ENCODE measurements at regions not wholly inside any gene's neighbourhood (a gene's known extent, or its start where the extent isn't known, plus 50 kb on each side); places are given as distances from the start of the nearest gene placed in this dataset.

- DNase-seq (ENCODE audit: low spot score) = no peak
Observed at GRCh38 chr12:126856958-126857357, 1410.0 kb upstream of the TMEM132C start.

- no peak for DNase-seq (ENCODE audit: low spot score)
Observed at GRCh38 chr12:126858560-126858959, 1408.4 kb upstream of the TMEM132C start.

- DNase-seq (ENCODE audit: low spot score) = no peak
Observed at GRCh38 chr12:126860210-126860609, 1406.8 kb upstream of the TMEM132C start.

GRCh38 chr12:126862500-126862899 is 1404.5 kb upstream of the TMEM132C start:
- no peak for DNase-seq (ENCODE audit: low spot score)

GRCh38 chr12:126869644-126870043 is 1397.3 kb upstream of the TMEM132C start:
- DNase-seq (ENCODE audit: low spot score) = no peak

GRCh38 chr12:126873701-126874100 is 1393.3 kb upstream of the TMEM132C start:
- DNase-seq (ENCODE audit: low spot score) = no peak

GRCh38 chr12:126874427-126875026 is 1392.4 kb upstream of the TMEM132C start:
- DNase-seq (ENCODE audit: low spot score) = peak; percentile 47

GRCh38 chr12:126879842-126880241 is 1387.1 kb upstream of the TMEM132C start:
- DNase-seq (ENCODE audit: low spot score) = no peak

GRCh38 chr12:126883697-126884096 is 1383.3 kb upstream of the TMEM132C start:
- no peak for DNase-seq (ENCODE audit: low spot score)

GRCh38 chr12:126889501-126889900 is 1377.5 kb upstream of the TMEM132C start:
- DNase-seq (ENCODE audit: low spot score) = no peak

- no peak for DNase-seq (ENCODE audit: low spot score)
Observed at GRCh38 chr12:126890097-126890496, 1376.9 kb upstream of the TMEM132C start.

GRCh38 chr12:126891789-126892188 is 1375.2 kb upstream of the TMEM132C start:
- no peak for DNase-seq (ENCODE audit: low spot score)

GRCh38 chr12:126895951-126896913 is 1370.7 kb upstream of the TMEM132C start:
- DNase-seq (ENCODE audit: low spot score) = no peak

GRCh38 chr12:126897102-126897501 is 1369.9 kb upstream of the TMEM132C start:
- no peak for DNase-seq (ENCODE audit: low spot score)

- no peak for DNase-seq (ENCODE audit: low spot score)
Observed at GRCh38 chr12:126897778-126898177, 1369.2 kb upstream of the TMEM132C start.

- DNase-seq (ENCODE audit: low spot score) = no peak
Observed at GRCh38 chr12:126898562-126898961, 1368.4 kb upstream of the TMEM132C start.

- DNase-seq (ENCODE audit: low spot score) = no peak
Observed at GRCh38 chr12:126899926-126900792, 1366.8 kb upstream of the TMEM132C start.

- DNase-seq (ENCODE audit: low spot score) = no peak
Observed at GRCh38 chr12:126903027-126903876, 1363.7 kb upstream of the TMEM132C start.

GRCh38 chr12:126905752-126906151 is 1361.2 kb upstream of the TMEM132C start:
- DNase-seq (ENCODE audit: low spot score) = no peak

GRCh38 chr12:126907900-126908764 is 1358.8 kb upstream of the TMEM132C start:
- DNase-seq (ENCODE audit: low spot score) = no peak

Measured in pons (tissue), 1 donor.